ENCODE measurements at regions not wholly inside any gene's neighbourhood (a gene's known extent, or its start where the extent isn't known, plus 50 kb on each side); places are given as distances from the start of the nearest gene placed in this dataset.

DNA sequence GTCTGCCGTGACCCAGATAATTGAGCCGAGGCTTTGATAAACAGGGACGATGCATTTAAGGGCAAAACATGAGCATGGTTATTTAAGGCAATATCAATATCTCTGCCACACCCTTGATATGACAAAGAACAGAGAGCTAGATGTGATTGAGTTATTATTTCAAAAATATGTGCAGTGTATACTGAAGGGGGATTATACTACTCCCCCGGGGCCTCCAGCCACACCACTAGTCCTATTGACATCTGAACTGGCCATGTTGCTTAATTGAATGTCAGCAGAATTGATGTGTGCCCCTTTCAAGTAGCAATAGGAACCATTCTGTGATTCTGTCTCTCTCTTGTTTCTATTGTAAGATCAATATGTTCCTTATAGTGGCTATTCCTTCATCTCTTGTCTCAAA lies 794.8 kb upstream of the SEL1L start:
- ATAC-seq (ENCODE audit: low read depth in 2 of 2) (no peak), DNase-seq (no peak)
- H3K36me3 ChIP-seq (ENCODE audit: control insufficient read depth, insufficient read depth, low read length), result no peaks in the 10 kb centered on the region
- Mint-ChIP-seq H3K27me3 (no peaks in the 10 kb centered on the region), H3K9me3 (peaks cover 0 to 28% (median 8%) of the 10 kb centered on the region in 7 donors), H3K4me3 (no peak overlapping the region), H3K4me1 (no peaks in the 10 kb centered on the region), H3K27ac (no peak overlapping the region), H3K36me3 (no peaks in the 10 kb centered on the region)
- no peak overlapping the region for H3K4me3 ChIP-seq (ENCODE audit: low read depth, low read length)
- no peak overlapping the region for H3K27ac ChIP-seq (ENCODE audit: insufficient read depth, low read length, poor library complexity, severe bottlenecking)
- H3K27me3 ChIP-seq (ENCODE audit: control insufficient read depth, insufficient read depth, low read length), result no peaks in the 10 kb centered on the region
- H3K9me3 ChIP-seq (ENCODE audit: control insufficient read depth in 2 of 2, low read length in 2 of 2), result peaks cover 7 to 15% of the 10 kb centered on the region in 2 experiments
- no peaks in the 10 kb centered on the region for H3K4me1 ChIP-seq (ENCODE audit: control insufficient read depth, insufficient read depth, low read length, poor library complexity, severe bottlenecking)

DNA sequence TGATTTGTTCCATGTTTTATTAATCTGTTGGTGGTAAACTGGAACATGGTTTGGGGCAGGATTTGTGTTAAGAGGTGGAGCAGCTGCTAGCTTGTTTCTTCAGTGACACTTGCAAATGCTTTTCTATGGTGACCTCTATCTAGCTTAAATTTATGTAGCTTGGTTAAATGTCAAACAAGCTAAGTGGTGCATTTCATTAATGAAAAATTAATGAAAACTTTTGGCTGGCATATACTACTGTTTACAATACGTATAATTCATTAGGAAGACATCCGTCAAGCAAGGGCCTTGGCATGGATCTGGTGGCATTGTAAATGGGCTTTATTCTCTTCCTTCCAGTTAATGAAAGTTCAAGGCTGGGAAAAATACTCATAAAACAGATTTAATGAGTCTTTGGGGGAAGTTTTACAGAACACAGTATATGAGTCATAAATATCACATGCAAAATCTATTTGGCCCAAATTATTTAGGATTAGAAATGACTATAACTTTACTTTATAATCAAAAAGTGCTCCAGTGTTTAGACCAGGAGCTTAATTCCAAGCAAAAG lies 807.7 kb upstream of the SEL1L start:
- H3K4me1 Mint-ChIP-seq, result no peaks in the 10 kb centered on the region

GRCh38 chr14:82342596-82342995 lies 808.9 kb upstream of the SEL1L start:
- Mint-ChIP-seq H3K36me3 (no peaks in the 10 kb centered on the region), H3K4me3 (no peak overlapping the region), H3K4me1 (no peaks in the 10 kb centered on the region), H3K27me3 (no peaks in the 10 kb centered on the region), H3K9me3 (peaks cover 0 to 30% (median 7%) of the 10 kb centered on the region in 7 donors), H3K27ac (no peak overlapping the region)
- no peaks in the 10 kb centered on the region for H3K36me3 ChIP-seq (ENCODE audit: control insufficient read depth, insufficient read depth, low read length)
- no peak overlapping the region for H3K27ac ChIP-seq (ENCODE audit: insufficient read depth, low read length, poor library complexity, severe bottlenecking)
- no peaks in the 10 kb centered on the region for H3K4me1 ChIP-seq (ENCODE audit: control insufficient read depth, insufficient read depth, low read length, poor library complexity, severe bottlenecking)
- DNase-seq (no peak), ATAC-seq (ENCODE audit: low read depth in 2 of 2) (no peak)
- no peaks in the 10 kb centered on the region for H3K27me3 ChIP-seq (ENCODE audit: control insufficient read depth, insufficient read depth, low read length)
- H3K4me3 ChIP-seq (ENCODE audit: low read depth, low read length), result no peak overlapping the region
- no peaks in the 10 kb centered on the region for H3K9me3 ChIP-seq (ENCODE audit: control insufficient read depth in 2 of 2, low read length in 2 of 2)

More for the DNA sequence above, 807.7 kb upstream of the SEL1L start:
- Mint-ChIP-seq H3K27ac (no peak overlapping the region), H3K9me3 (peaks cover 0 to 35% (median 10%) of the 10 kb centered on the region in 7 donors), H3K27me3 (no peaks in the 10 kb centered on the region), H3K36me3 (no peaks in the 10 kb centered on the region), H3K4me3 (no peak overlapping the region)
- no peaks in the 10 kb centered on the region for H3K9me3 ChIP-seq (ENCODE audit: control insufficient read depth in 2 of 2, low read length in 2 of 2)
- DNase-seq (no peak), ATAC-seq (ENCODE audit: low read depth in 2 of 2) (no peak)
- H3K27me3 ChIP-seq (ENCODE audit: control insufficient read depth, insufficient read depth, low read length), result no peaks in the 10 kb centered on the region
- no peaks in the 10 kb centered on the region for H3K4me1 ChIP-seq (ENCODE audit: control insufficient read depth, insufficient read depth, low read length, poor library complexity, severe bottlenecking)
- H3K27ac ChIP-seq (ENCODE audit: insufficient read depth, low read length, poor library complexity, severe bottlenecking), result no peak overlapping the region
- H3K36me3 ChIP-seq (ENCODE audit: control insufficient read depth, insufficient read depth, low read length), result no peaks in the 10 kb centered on the region
- no peak overlapping the region for H3K4me3 ChIP-seq (ENCODE audit: low read depth, low read length)

- H3K4me3 ChIP-seq (ENCODE audit: low read depth, low read length), result no peak overlapping the region
- Mint-ChIP-seq H3K36me3 (no peaks in the 10 kb centered on the region), H3K9me3 (peaks cover 0 to 21% (median 5%) of the 10 kb centered on the region in 7 donors), H3K27ac (no peak overlapping the region), H3K27me3 (no peaks in the 10 kb centered on the region), H3K4me3 (no peak overlapping the region), H3K4me1 (no peaks in the 10 kb centered on the region)
- no peaks in the 10 kb centered on the region for H3K4me1 ChIP-seq (ENCODE audit: control insufficient read depth, insufficient read depth, low read length, poor library complexity, severe bottlenecking)
- DNase-seq (no peak), ATAC-seq (ENCODE audit: low read depth in 2 of 2) (no peak)
- H3K27me3 ChIP-seq (ENCODE audit: control insufficient read depth, insufficient read depth, low read length), result no peaks in the 10 kb centered on the region
- H3K27ac ChIP-seq (ENCODE audit: insufficient read depth, low read length, poor library complexity, severe bottlenecking), result no peak overlapping the region
- no peaks in the 10 kb centered on the region for H3K36me3 ChIP-seq (ENCODE audit: control insufficient read depth, insufficient read depth, low read length)
- H3K9me3 ChIP-seq (ENCODE audit: control insufficient read depth in 2 of 2, low read length in 2 of 2), result no peaks in the 10 kb centered on the region
These were observed 811.5 kb upstream of the SEL1L start for GRCh38 chr14:82345184-82345583.

DNA sequence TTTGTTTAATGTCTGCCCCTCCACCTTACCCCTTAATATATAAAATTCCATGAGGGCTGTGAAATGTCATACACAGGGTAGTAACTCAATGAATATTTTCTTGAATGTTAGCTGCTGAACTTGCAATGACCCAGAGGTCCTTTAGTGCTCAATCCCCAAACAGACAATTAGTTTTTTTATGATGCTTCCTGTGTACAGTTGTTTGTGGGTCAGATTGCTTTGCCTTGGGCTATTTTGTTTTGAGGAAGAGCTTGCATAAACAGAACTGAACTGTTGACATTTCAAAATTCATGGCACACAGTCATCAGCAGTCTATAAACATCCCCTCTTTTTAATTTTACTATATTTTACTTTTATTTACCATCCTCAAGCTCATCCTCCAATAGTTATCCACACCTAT lies 820.5 kb upstream of the SEL1L start:
- H3K9me3 Mint-ChIP-seq, result peaks cover 2 to 22% (median 6%) of the 10 kb centered on the region in 7 donors
- H3K36me3 Mint-ChIP-seq, result no peaks in the 10 kb centered on the region
- H3K27me3 Mint-ChIP-seq, result no peaks in the 10 kb centered on the region
- H3K4me3 ChIP-seq (ENCODE audit: low read depth, low read length), result no peak overlapping the region
- H3K4me1 ChIP-seq (ENCODE audit: control insufficient read depth, insufficient read depth, low read length, poor library complexity, severe bottlenecking), result no peaks in the 10 kb centered on the region
- no peak overlapping the region for H3K4me3 Mint-ChIP-seq
- peaks cover 0 to 7% of the 10 kb centered on the region in 2 experiments for H3K9me3 ChIP-seq (ENCODE audit: control insufficient read depth in 2 of 2, low read length in 2 of 2)
- H3K27ac ChIP-seq (ENCODE audit: insufficient read depth, low read length, poor library complexity, severe bottlenecking), result no peak overlapping the region
- ATAC-seq (ENCODE audit: low read depth in 2 of 2) (no peak), DNase-seq (no peak)
- H3K36me3 ChIP-seq (ENCODE audit: control insufficient read depth, insufficient read depth, low read length), result no peaks in the 10 kb centered on the region
- no peak overlapping the region for H3K27ac Mint-ChIP-seq
- no peaks in the 10 kb centered on the region for H3K4me1 Mint-ChIP-seq
- H3K27me3 ChIP-seq (ENCODE audit: control insufficient read depth, insufficient read depth, low read length), result no peaks in the 10 kb centered on the region

- Histone ChIP-seq H3K27me3 (ENCODE audit: control insufficient read depth, insufficient read depth, low read length) (no peaks in the 10 kb centered on the region), H3K9me3 (ENCODE audit: control insufficient read depth in 2 of 2, low read length in 2 of 2) (peaks cover 5 to 7% of the 10 kb centered on the region in 2 experiments), H3K4me1 (ENCODE audit: control insufficient read depth, insufficient read depth, low read length, poor library complexity, severe bottlenecking) (no peaks in the 10 kb centered on the region), H3K27ac (ENCODE audit: insufficient read depth, low read length, poor library complexity, severe bottlenecking) (no peak overlapping the region), H3K4me3 (ENCODE audit: low read depth, low read length) (no peak overlapping the region), H3K36me3 (ENCODE audit: control insufficient read depth, insufficient read depth, low read length) (no peaks in the 10 kb centered on the region)
- Mint-ChIP-seq H3K9me3 (peaks cover 3 to 31% (median 6%) of the 10 kb centered on the region in 7 donors), H3K4me3 (no peak overlapping the region), H3K36me3 (no peaks in the 10 kb centered on the region), H3K27me3 (no peaks in the 10 kb centered on the region), H3K4me1 (no peaks in the 10 kb centered on the region), H3K27ac (no peak overlapping the region)
- DNase-seq (no peak), ATAC-seq (ENCODE audit: low read depth in 2 of 2) (no peak)
These were observed 825.5 kb upstream of the SEL1L start for GRCh38 chr14:82359201-82359600.

GRCh38 chr14:82362452-82362851 lies 828.8 kb upstream of the SEL1L start:
- Mint-ChIP-seq H3K27ac (no peak overlapping the region), H3K36me3 (no peaks in the 10 kb centered on the region), H3K27me3 (no peaks in the 10 kb centered on the region), H3K4me1 (no peaks in the 10 kb centered on the region), H3K9me3 (peaks cover 4 to 42% (median 8%) of the 10 kb centered on the region in 7 donors), H3K4me3 (no peak overlapping the region)
- ATAC-seq (ENCODE audit: low read depth in 2 of 2), result no peak
- Histone ChIP-seq H3K27me3 (ENCODE audit: control insufficient read depth, insufficient read depth, low read length) (no peaks in the 10 kb centered on the region), H3K27ac (ENCODE audit: insufficient read depth, low read length, poor library complexity, severe bottlenecking) (no peak overlapping the region), H3K4me1 (ENCODE audit: control insufficient read depth, insufficient read depth, low read length, poor library complexity, severe bottlenecking) (no peaks in the 10 kb centered on the region), H3K4me3 (ENCODE audit: low read depth, low read length) (no peak overlapping the region), H3K36me3 (ENCODE audit: control insufficient read depth, insufficient read depth, low read length) (no peaks in the 10 kb centered on the region), H3K9me3 (ENCODE audit: control insufficient read depth in 2 of 2, low read length in 2 of 2) (peaks cover 3 to 9% of the 10 kb centered on the region in 2 experiments)
- DNase-seq, result no peak

GRCh38 chr14:82365471-82365870 lies 831.8 kb upstream of the SEL1L start:
- no peak overlapping the region for H3K4me3 ChIP-seq (ENCODE audit: low read depth, low read length)
- H3K9me3 ChIP-seq (ENCODE audit: control insufficient read depth in 2 of 2, low read length in 2 of 2), result peaks cover 0 to 9% of the 10 kb centered on the region in 2 experiments
- H3K27ac Mint-ChIP-seq, result no peak overlapping the region
- ATAC-seq (ENCODE audit: low read depth in 2 of 2) (no peak), DNase-seq (no peak)
- no peak overlapping the region for H3K27ac ChIP-seq (ENCODE audit: insufficient read depth, low read length, poor library complexity, severe bottlenecking)
- no peaks in the 10 kb centered on the region for H3K36me3 Mint-ChIP-seq
- no peak overlapping the region for H3K4me3 Mint-ChIP-seq
- H3K36me3 ChIP-seq (ENCODE audit: control insufficient read depth, insufficient read depth, low read length), result no peaks in the 10 kb centered on the region
- no peaks in the 10 kb centered on the region for H3K27me3 Mint-ChIP-seq
- H3K27me3 ChIP-seq (ENCODE audit: control insufficient read depth, insufficient read depth, low read length), result no peaks in the 10 kb centered on the region
- peaks cover 0 to 30% (median 11%) of the 10 kb centered on the region in 7 donors for H3K9me3 Mint-ChIP-seq
- H3K4me1 ChIP-seq (ENCODE audit: control insufficient read depth, insufficient read depth, low read length, poor library complexity, severe bottlenecking), result no peaks in the 10 kb centered on the region
- no peaks in the 10 kb centered on the region for H3K4me1 Mint-ChIP-seq
